GM18868 (cell line): ENCODE measurements at regions not wholly inside any gene's neighbourhood (a gene's known extent, or its start where the extent isn't known, plus 50 kb on each side); places are given as distances from the start of the nearest gene placed in this dataset.
"Not testable (repeated sequence)": the region's sequence is repeated elsewhere in the genome, so short reads cannot be mapped to it uniquely, and the experiment has no call there.

ENCODE experiments used
- ATAC-seq: cut with Tn5 transposase; IDR thresholded peaks from one replicate; pipeline ENCODE4 v1.9.1; 2021; ENCODE audit warnings: mild to moderate bottlenecking, moderate library complexity; ENCODE audit not compliant: unreplicated experiment

- not testable (repeated sequence) for ATAC-seq
Measured at GRCh38 chr2:111492995-111493719, 372.4 kb downstream of the BCL2L11 start.

- peak; percentile 88 for ATAC-seq
Measured at GRCh38 chr2:111493720-111494078, 373.0 kb downstream of the BCL2L11 start.

GRCh38 chr2:111494288-111494980, 373.7 kb downstream of the BCL2L11 start:
- peak; percentile 27 for ATAC-seq

- ATAC-seq = peak; percentile 52
Measured at GRCh38 chr2:111494981-111495315, 374.2 kb downstream of the BCL2L11 start.

GRCh38 chr2:111495636-111496035, 374.9 kb downstream of the BCL2L11 start:
- ATAC-seq = not testable (repeated sequence)

GRCh38 chr2:111496176-111496575, 375.5 kb downstream of the BCL2L11 start:
- ATAC-seq = not testable (repeated sequence)

GRCh38 chr2:111496860-111497259, 376.1 kb downstream of the BCL2L11 start:
- ATAC-seq = not testable (repeated sequence)

GRCh38 chr2:111497270-111497669, 376.6 kb downstream of the BCL2L11 start:
- ATAC-seq = not testable (repeated sequence)

- not testable (repeated sequence) for ATAC-seq
Measured at GRCh38 chr2:111500536-111501062, 379.9 kb downstream of the BCL2L11 start.

- not testable (repeated sequence) for ATAC-seq
Measured at GRCh38 chr2:111503844-111504570, 380.0 kb downstream of the ANAPC1 start.

GRCh38 chr2:111504571-111504942, 379.4 kb downstream of the ANAPC1 start:
- ATAC-seq = not testable (repeated sequence)

- not testable (repeated sequence) for ATAC-seq
Measured at GRCh38 chr2:111505267-111505666, 378.7 kb downstream of the ANAPC1 start.

- ATAC-seq = peak; percentile 79
Measured at GRCh38 chr2:111506936-111507335, 377.1 kb downstream of the ANAPC1 start.

GRCh38 chr2:111509225-111509869, 374.6 kb downstream of the ANAPC1 start:
- ATAC-seq = not testable (repeated sequence)

- not testable (repeated sequence) for ATAC-seq
Measured at GRCh38 chr2:111510384-111510783, 373.6 kb downstream of the ANAPC1 start.

- ATAC-seq = not testable (repeated sequence)
Measured at GRCh38 chr2:111511062-111511461, 372.9 kb downstream of the ANAPC1 start.

GRCh38 chr2:111512378-111512777, 371.6 kb downstream of the ANAPC1 start:
- not testable (repeated sequence) for ATAC-seq

- ATAC-seq = not testable (repeated sequence)
Measured at GRCh38 chr2:111514138-111514537, 369.9 kb downstream of the ANAPC1 start.

GRCh38 chr2:111517050-111517720, 366.8 kb downstream of the ANAPC1 start:
- not testable (repeated sequence) for ATAC-seq

GRCh38 chr2:111517721-111518053, 366.3 kb downstream of the ANAPC1 start:
- ATAC-seq = not testable (repeated sequence)
